GM12878 (cell line): ENCODE measurements at regions not wholly inside any gene's neighbourhood (a gene's known extent, or its start where the extent isn't known, plus 50 kb on each side); places are given as distances from the start of the nearest gene placed in this dataset.

ENCODE experiments used
- ATAC-seq: fragments of 200-7000 bp; cut with Tn5 transposase; 3 replicates; pipeline ENCODE4 v1.9.1; 2020; ENCODE audit warnings: mild to moderate bottlenecking, moderate library complexity
- BruUV-seq: library from RNA; stranded (reverse); fragments of 400-500 nt; replicated peaks from 2 replicates; lab custom pipeline; 2021; lab: Mats Ljungman, UMichigan
- CTCF ChIA-PET: fragments of 300-600 bp; sonication (Branson Sonifier 250); formaldehyde crosslinking; extraction: SDS; loops from one replicate; lab custom pipeline; 2021; ENCODE audit warnings: inconsistent platforms; lab: Yijun Ruan, JAX
- POLR2A ChIA-PET: fragments of 350-600 bp; formaldehyde crosslinking; extraction: SDS; loops from one replicate; lab custom pipeline; 2021; ENCODE audit warnings: inconsistent platforms; lab: Charles Lee
- RAD21 ChIA-PET: fragments of 300-600 bp; sonication (Branson Sonifier 250); formaldehyde crosslinking; loops from one replicate; lab custom pipeline; 2023; ENCODE audit warnings: antibody characterized with exemption; ENCODE audit not compliant: unreplicated experiment; lab: Charles Lee
- SMC1A ChIA-PET: fragments of 300-600 bp; sonication (Branson Sonifier 250); formaldehyde crosslinking; loops from one replicate; lab custom pipeline; 2023; ENCODE audit not compliant: unreplicated experiment, uncharacterized antibody; lab: Charles Lee
- DNase-seq: peaks from one replicate; pipeline ENCODE4 v3.0.0-alpha.2; 2011; ENCODE audit warnings: low read depth, low spot score
- FAIRE-seq: peaks from 3 replicates; lab custom pipeline; 2011; peaks lifted over from hg19 to GRCh38; lab: Jason Lieb, UNC
- H2AFZ ChIP-seq: 2 replicates; pipeline ENCODE4 v1.6.0; 2011; ENCODE audit warnings: low read depth, low read length, control low read depth; ENCODE audit not compliant: control insufficient read depth
- H3K27ac ChIP-seq: 2 replicates; pipeline ENCODE4 v1.5.1; 2011; ENCODE audit warnings: control low read depth; ENCODE audit not compliant: control insufficient read depth, insufficient read depth
- H3K27me3 ChIP-seq, 2 experiments: replicated peaks in 1 of 2; 2 replicates each; pipeline versions ENCODE4 v1.6.0 to v1.6.1; 2011; ENCODE audit warnings: low read length in 1 of 2; ENCODE audit not compliant: control insufficient read depth in 2 of 2, insufficient read depth in 2 of 2
- H3K36me3 ChIP-seq, 2 experiments: 2 replicates each; pipeline ENCODE4 v1.5.1; 2011; ENCODE audit warnings: low read length in 1 of 2; ENCODE audit not compliant: control insufficient read depth in 2 of 2, insufficient read depth in 2 of 2
- H3K4me1 ChIP-seq: 2 replicates; pipeline ENCODE4 v1.6.1; 2011; ENCODE audit warnings: mild to moderate bottlenecking, low read length, moderate library complexity, mixed read lengths; ENCODE audit not compliant: control insufficient read depth, insufficient read depth
- H3K4me2 ChIP-seq: 2 replicates; pipeline ENCODE4 v1.6.0; 2011; ENCODE audit warnings: control low read depth; ENCODE audit not compliant: control insufficient read depth, insufficient read depth
- H3K4me3 ChIP-seq: fragments of 200-600 bp; sonication (generic); 2 replicates; pipeline ENCODE4 v1.5.1; 2016
- H3K79me2 ChIP-seq: 2 replicates; pipeline ENCODE4 v1.6.0; 2011; ENCODE audit warnings: low read length; ENCODE audit not compliant: control insufficient read depth, insufficient read depth
- H3K9ac ChIP-seq: 2 replicates; pipeline ENCODE4 v1.8.0; 2011; ENCODE audit warnings: low read length, control low read depth, mixed read lengths; ENCODE audit not compliant: control insufficient read depth, insufficient read depth
- H3K9me3 ChIP-seq: replicated peaks from 3 replicates; pipeline ENCODE4 v1.5.1; 2011; ENCODE audit warnings: mild to moderate bottlenecking, low read length; ENCODE audit not compliant: control insufficient read depth, insufficient read depth
- H4K20me1 ChIP-seq: 2 replicates; pipeline ENCODE4 v1.6.0; 2011; ENCODE audit not compliant: control insufficient read depth, insufficient read depth
- BHLHE40 ChIP-seq, 2 experiments: fragments of 450-650 bp in 1 of 2; IDR thresholded peaks; 2 replicates each; pipeline ENCODE4 v1.6.1; 2011 to 2017; ENCODE audit warnings: low read depth in 2 of 2, borderline replicate concordance in 1 of 2, improper control_type of control experiment in 1 of 2, low read length in 1 of 2, mild to moderate bottlenecking in 1 of 2
- ESRRA ChIP-seq: IDR thresholded peaks from 2 replicates; pipeline ENCODE4 v1.6.1; 2012; ENCODE audit warnings: mild to moderate bottlenecking, low read length, improper control_type of control experiment
- FOXM1 ChIP-seq: IDR thresholded peaks from 2 replicates; pipeline ENCODE4 v1.6.1; 2012; ENCODE audit warnings: low read depth, mild to moderate bottlenecking, inconsistent platforms, low read length, moderate library complexity
- HCFC1 ChIP-seq: fragments of 150-350 bp; IDR thresholded peaks from 2 replicates; pipeline ENCODE4 v1.6.1; 2014; ENCODE audit warnings: low read length
- IRF4 ChIP-seq: IDR thresholded peaks from 2 replicates; pipeline ENCODE4 v1.6.1; 2011; ENCODE audit warnings: low read depth, low read length
- KLF5 ChIP-seq: fragments of 450-650 bp; IDR thresholded peaks from 2 replicates; pipeline ENCODE4 v1.6.1; 2014; ENCODE audit warnings: mild to moderate bottlenecking; ENCODE audit not compliant: partially characterized antibody
- RBBP5 ChIP-seq: fragments of 200-600 bp; sonication (generic); conservative IDR thresholded peaks from 2 replicates; pipeline ENCODE4 v1.6.1; 2016
- SUZ12 ChIP-seq: fragments of 200-600 bp; sonication (generic); IDR thresholded peaks from one replicate; pipeline ENCODE4 v1.6.1; 2018; ENCODE audit warnings: antibody characterized with exemption, mild to moderate bottlenecking; ENCODE audit not compliant: unreplicated experiment
- WRNIP1 ChIP-seq: IDR thresholded peaks from 2 replicates; pipeline ENCODE4 v1.6.1; 2011; ENCODE audit warnings: low read depth, low read length, improper control_type of control experiment, borderline replicate concordance
- YY1 ChIP-seq: IDR thresholded peaks from 2 replicates; pipeline ENCODE4 v1.6.1; 2011; ENCODE audit warnings: low read depth, mild to moderate bottlenecking, low read length
- ZNF207 ChIP-seq: fragments of 450-650 bp; IDR thresholded peaks from 2 replicates; pipeline ENCODE4 v1.6.1; 2014; ENCODE audit warnings: antibody characterized with exemption, mild to moderate bottlenecking, borderline replicate concordance
- WGBS: methylation state at CpG from one replicate; pipeline ENCODE4 v1.1.6; 2016; ENCODE audit warnings: low lambda C conversion rate; ENCODE audit not compliant: insufficient replicate concordance, insufficient coverage; ENCODE audit errors: missing lambda C conversion rate; 5-methylcytosine and 5-hydroxymethylcytosine counted together
- in situ Hi-C: fragments of 300-500 bp; cut with MboI; formaldehyde crosslinking; loops from 9 replicates; pipeline ENCODE4 v1.14.3; 2018; ENCODE audit warnings: mixed read lengths
- intact Hi-C: fragments of 100-400 bp; cut with micrococcal nuclease; formaldehyde crosslinking; loops from one replicate; pipeline ENCODE4 v1.14.2; 2022; ENCODE audit not compliant: unreplicated experiment
- TF ChIP-seq, protein P1 (sequence below): fragments of 450-650 bp; IDR thresholded peaks from 2 replicates; pipeline ENCODE4 v1.6.1; 2017; ENCODE audit warnings: mild to moderate bottlenecking

DNA sequence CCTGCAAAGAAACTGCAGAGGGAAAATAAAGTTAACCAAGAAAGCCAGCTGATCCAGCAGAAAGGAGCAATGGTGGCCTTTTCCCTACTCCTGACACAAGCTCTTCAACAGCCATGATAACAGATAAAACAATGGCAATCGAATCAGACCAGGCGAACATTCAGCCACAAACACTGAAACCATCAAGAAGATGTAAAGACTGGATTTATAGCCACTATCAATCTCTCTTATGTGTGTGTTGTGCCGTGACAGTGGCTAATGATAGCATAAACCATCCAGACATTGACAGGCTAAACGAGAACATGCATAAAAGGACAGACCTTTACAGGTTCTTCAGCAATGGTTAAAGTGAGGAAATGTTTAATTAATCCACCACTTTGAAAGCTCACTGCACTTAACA, 78.1 kb upstream of the RAB4A start:
- FAIRE-seq (no peak), DNase-seq (no peak), ATAC-seq (no peak)
- Histone ChIP-seq H3K4me3 (no peak overlapping the region), H3K4me2 (no peak overlapping the region), H3K79me2 (no peaks in the 10 kb centered on the region), H3K9me3 (no peaks in the 10 kb centered on the region), H3K27ac (no peak overlapping the region), H4K20me1 (no peaks in the 10 kb centered on the region), H3K36me3 (no peaks in the 10 kb centered on the region), H2AFZ (no peak overlapping the region), H3K27me3 (no peaks in the 10 kb centered on the region; a peak in 1 of 4 replicates), H3K9ac (no peak overlapping the region), H3K4me1 (no peaks in the 10 kb centered on the region)
- ChIA-PET RAD21 (no interaction called here), POLR2A (interaction anchor here (0.6 kb wide), 1 partner anchor 1449 kb away, joined by 5 read pairs; no protein-coding TSS in a partner anchor), CTCF (interaction anchor here (0.7 kb wide), 1 partner anchor 19 kb away, joined by 4 read pairs; no protein-coding TSS in a partner anchor), SMC1A (interaction anchor here (0.8 to 1.3 kb wide), 2 partner anchors 9 to 13 kb away, joined by 3 to 4 read pairs; no protein-coding TSS in a partner anchor)
- in situ Hi-C loops (no loop called here), intact Hi-C loops (no loop called here)
- no TSS peak for BruUV-seq
- WGBS: 21% methylated on average over 4 of the region's 4 CpGs
- TF ChIP-seq WRNIP1 (no peak), SUZ12 (no peak), HCFC1 (no peak), YY1 (no peak), IRF4 (no peak), ZNF207 (no peak), RBBP5 (no peak), FOXM1 (no peak), KLF5 (no peak), ESRRA (no peak), BHLHE40 (IDR thresholded peaks at IDR 0.05; ENCODE audit: borderline replicate concordance in 1 of 2, low read depth in 2 of 2, low read length in 1 of 2) (no peak)
- TF ChIP-seq, protein P1, sequence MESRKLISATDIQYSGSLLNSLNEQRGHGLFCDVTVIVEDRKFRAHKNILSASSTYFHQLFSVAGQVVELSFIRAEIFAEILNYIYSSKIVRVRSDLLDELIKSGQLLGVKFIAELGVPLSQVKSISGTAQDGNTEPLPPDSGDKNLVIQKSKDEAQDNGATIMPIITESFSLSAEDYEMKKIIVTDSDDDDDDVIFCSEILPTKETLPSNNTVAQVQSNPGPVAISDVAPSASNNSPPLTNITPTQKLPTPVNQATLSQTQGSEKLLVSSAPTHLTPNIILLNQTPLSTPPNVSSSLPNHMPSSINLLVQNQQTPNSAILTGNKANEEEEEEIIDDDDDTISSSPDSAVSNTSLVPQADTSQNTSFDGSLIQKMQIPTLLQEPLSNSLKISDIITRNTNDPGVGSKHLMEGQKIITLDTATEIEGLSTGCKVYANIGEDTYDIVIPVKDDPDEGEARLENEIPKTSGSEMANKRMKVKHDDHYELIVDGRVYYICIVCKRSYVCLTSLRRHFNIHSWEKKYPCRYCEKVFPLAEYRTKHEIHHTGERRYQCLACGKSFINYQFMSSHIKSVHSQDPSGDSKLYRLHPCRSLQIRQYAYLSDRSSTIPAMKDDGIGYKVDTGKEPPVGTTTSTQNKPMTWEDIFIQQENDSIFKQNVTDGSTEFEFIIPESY: no peak
- TF ChIP-seq, all 136 proteins: peak for 0
